Lung (tissue), 11 donors: ENCODE measurements at regions not wholly inside any gene's neighbourhood (a gene's known extent, or its start where the extent isn't known, plus 50 kb on each side); places are given as distances from the start of the nearest gene placed in this dataset.

ENCODE experiments used
- ATAC-seq: fragments of 200-7000 bp; cut with Tn5 transposase; one replicate; pipeline ENCODE4 v1.9.1; 2020; ENCODE audit warnings: moderate number of reproducible peaks; ENCODE audit not compliant: insufficient read depth, low FRiP score
- DNase-seq, 3 donors: peaks; one replicate each; pipeline ENCODE4 v3.0.0-alpha.2; 2013 to 2017
- H3K27ac ChIP-seq, 2 donors: one replicate each; pipeline ENCODE4 v1.5.1; 2013; ENCODE audit warnings: mild to moderate bottlenecking in 2 of 2, moderate library complexity in 2 of 2, control low read depth in 1 of 2, inconsistent platforms in 1 of 2, low read depth in 1 of 2, low read length in 1 of 2
- H3K27me3 ChIP-seq, 3 donors: one replicate each; pipeline ENCODE4 v1.5.1; 2013; ENCODE audit warnings: low read length in 2 of 3; ENCODE audit not compliant: control insufficient read depth in 3 of 3, insufficient read depth in 3 of 3
- H3K36me3 ChIP-seq, 4 donors: one replicate each; pipeline ENCODE4 v1.5.1; 2013; ENCODE audit warnings: low read length in 4 of 4, mild to moderate bottlenecking in 1 of 4, moderate library complexity in 1 of 4; ENCODE audit not compliant: control insufficient read depth in 4 of 4, insufficient read depth in 4 of 4
- H3K4me1 ChIP-seq, 5 donors: one replicate each; pipeline ENCODE4 v1.5.1; 2013; ENCODE audit warnings: low read length in 5 of 5, mild to moderate bottlenecking in 2 of 5, moderate library complexity in 1 of 5; ENCODE audit not compliant: control insufficient read depth in 5 of 5, insufficient read depth in 5 of 5
- H3K4me3 ChIP-seq: one replicate; pipeline ENCODE4 v1.5.1; 2013; ENCODE audit warnings: mild to moderate bottlenecking, control low read depth, moderate library complexity
- H3K9ac ChIP-seq, 2 donors: one replicate each; pipeline ENCODE4 v1.5.1; 2013; ENCODE audit warnings: low read length in 2 of 2, control low read depth in 1 of 2; ENCODE audit not compliant: insufficient read depth in 1 of 2
- H3K9me3 ChIP-seq, 4 donors: one replicate each; pipeline ENCODE4 v1.5.1; 2013; ENCODE audit warnings: low read length in 3 of 4, mild to moderate bottlenecking in 1 of 4, moderate library complexity in 1 of 4; ENCODE audit not compliant: control insufficient read depth in 4 of 4, insufficient read depth in 3 of 4
- CTCF ChIP-seq: IDR thresholded peaks from 2 replicates; pipeline ENCODE4 v1.5.1; 2012; ENCODE audit warnings: mild to moderate bottlenecking; ENCODE audit errors: control extremely low read depth, extremely low read depth
- WGBS, 2 donors: extraction: QIAGEN DNeasy Blood & Tissue Kit; methylation state at CpG; one replicate each; pipeline ENCODE4 v1.1.7; 2013; 5-methylcytosine and 5-hydroxymethylcytosine counted together
- donor health status: control.
- donor health status: control.
- donor health status: Bipolar disorder and iron deficiency.
- donor health status: healthy.
- donor health status: DM: yes; HTN: yes; CAD: no.

DNA sequence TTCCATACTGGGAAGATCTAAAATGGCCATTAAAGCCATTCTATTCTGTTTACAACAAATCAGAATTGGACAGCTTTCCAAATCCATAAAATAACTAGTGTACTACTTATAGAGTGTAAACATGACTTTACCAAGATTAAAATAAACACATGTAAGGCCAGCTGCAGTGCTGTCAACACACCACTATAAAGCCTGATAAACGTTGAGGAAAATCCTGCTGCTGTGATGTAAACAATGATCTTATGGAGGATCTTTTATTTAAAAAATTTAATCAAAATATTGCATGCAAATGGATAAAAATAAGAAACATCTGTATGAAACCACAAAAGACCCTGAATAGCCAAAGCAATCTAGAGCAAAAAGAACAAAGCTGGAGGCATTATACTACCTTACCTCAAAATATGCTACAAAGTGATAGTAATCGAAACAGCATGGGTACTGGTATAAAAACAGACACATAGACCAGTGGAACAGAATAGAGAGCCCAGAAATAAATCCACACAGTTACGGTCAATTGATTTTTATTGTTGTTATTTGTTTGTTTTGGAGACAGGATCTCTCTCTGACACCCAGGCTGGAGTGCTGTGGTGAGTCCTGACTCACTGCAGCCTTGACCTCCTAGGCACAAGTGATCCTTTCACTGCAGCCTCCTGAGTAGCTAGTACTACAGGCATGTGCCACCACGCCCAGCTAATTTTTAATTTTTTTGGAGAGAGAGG is 428.8 kb upstream of the C2CD4B start:
- no peak overlapping the region for H3K4me3 ChIP-seq
- H3K36me3 ChIP-seq, result peaks cover 0 to 2% (median 0%) of the 10 kb centered on the region in 4 donors
- H3K9me3 ChIP-seq, result no peaks in the 10 kb centered on the region
- H3K9ac ChIP-seq, result no peak overlapping the region
- TF ChIP-seq CTCF, result no peak
- H3K4me1 ChIP-seq, result peaks cover 0 to 32% (median 13%) of the 10 kb centered on the region in 5 donors
- DNase-seq, result peak in 2 of 3 donors; percentile 62 to 69
- WGBS, 2 donors, result 80 to 86% methylated on average over 4 of the region's 4 CpGs
- ATAC-seq, result no peak
- no peak overlapping the region for H3K27ac ChIP-seq
- H3K27me3 ChIP-seq, result no peaks in the 10 kb centered on the region

DNA sequence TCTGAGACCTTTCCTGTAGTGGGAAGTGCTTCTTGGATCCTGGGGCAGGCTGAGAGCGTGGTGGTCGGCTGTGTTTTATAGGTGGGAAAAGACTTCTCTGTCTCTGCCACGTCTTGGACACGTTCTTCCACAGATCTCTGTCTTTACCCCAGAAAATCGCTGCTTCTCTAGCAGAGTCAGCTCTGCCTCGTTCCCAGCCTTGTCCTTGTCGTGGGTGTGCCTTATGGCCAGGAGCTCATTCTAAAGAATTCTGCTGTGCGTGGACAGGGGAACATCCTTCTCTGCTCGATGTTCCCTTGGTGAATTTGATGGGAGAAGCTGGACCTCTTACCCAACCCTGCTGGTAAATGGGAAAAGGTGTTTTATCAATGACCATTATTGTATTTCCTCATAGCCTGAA is 433.1 kb upstream of the C2CD4B start:
- peaks cover 0 to 20% (median 3%) of the 10 kb centered on the region in 5 donors for H3K4me1 ChIP-seq
- no peak overlapping the region for H3K4me3 ChIP-seq
- DNase-seq, result no peak
- H3K27me3 ChIP-seq, result no peaks in the 10 kb centered on the region
- H3K9ac ChIP-seq, result no peak overlapping the region
- no peak for TF ChIP-seq CTCF
- no peak overlapping the region for H3K27ac ChIP-seq
- H3K36me3 ChIP-seq, result no peaks in the 10 kb centered on the region
- WGBS, 2 donors, result 81 to 87% methylated on average over 9 of the region's 9 CpGs
- ATAC-seq, result no peak
- no peaks in the 10 kb centered on the region for H3K9me3 ChIP-seq

- no peak overlapping the region for H3K27ac ChIP-seq
- WGBS, 2 donors, result 61 to 68% methylated on average over 13 of the region's 13 CpGs
- H3K27me3 ChIP-seq, result no peaks in the 10 kb centered on the region
- H3K9ac ChIP-seq, result no peak overlapping the region
- H3K4me3 ChIP-seq, result no peak overlapping the region
- no peaks in the 10 kb centered on the region for H3K36me3 ChIP-seq
- no peaks in the 10 kb centered on the region for H3K9me3 ChIP-seq
- peaks cover 0 to 17% (median 5%) of the 10 kb centered on the region in 5 donors for H3K4me1 ChIP-seq
- DNase-seq (peak; percentile 22 to 53 (median 46)), ATAC-seq (no peak)
- no peak for TF ChIP-seq CTCF
Measured at GRCh38 chr15:62599791-62600777, 435.0 kb upstream of the C2CD4B start.
